NCI-H1105 (cell line): ENCODE measurements at regions not wholly inside any gene's neighbourhood (a gene's known extent, or its start where the extent isn't known, plus 50 kb on each side); places are given as distances from the start of the nearest gene placed in this dataset.
"Not testable (repeated sequence)": the region's sequence is repeated elsewhere in the genome, so short reads cannot be mapped to it uniquely, and the experiment has no call there.

Experiments used
- DNase-seq: peaks from one replicate; lab custom pipeline; 2025; lab: John Stamatoyannopoulos, UW

DNA sequence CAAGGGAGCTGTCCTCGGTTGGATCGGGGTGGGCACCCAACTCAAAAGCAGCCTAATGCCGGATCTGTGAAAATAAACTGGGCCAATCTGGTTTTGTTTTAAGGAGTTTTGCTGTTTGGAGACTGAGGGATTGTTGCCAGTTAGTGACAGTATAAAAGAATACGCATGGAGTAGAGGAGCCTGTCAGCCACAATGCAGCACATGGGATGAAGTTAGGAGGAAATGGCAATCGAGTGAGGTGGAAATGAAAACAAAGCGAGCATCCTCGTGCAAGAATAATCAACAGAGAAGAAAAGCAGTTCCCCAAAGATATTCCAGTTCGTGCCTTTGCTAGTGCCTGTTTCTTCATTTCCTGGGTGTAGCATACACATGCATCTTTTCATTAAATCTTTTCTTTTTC, 108.4 kb upstream of the RORA start:
- no peak for DNase-seq

DNA sequence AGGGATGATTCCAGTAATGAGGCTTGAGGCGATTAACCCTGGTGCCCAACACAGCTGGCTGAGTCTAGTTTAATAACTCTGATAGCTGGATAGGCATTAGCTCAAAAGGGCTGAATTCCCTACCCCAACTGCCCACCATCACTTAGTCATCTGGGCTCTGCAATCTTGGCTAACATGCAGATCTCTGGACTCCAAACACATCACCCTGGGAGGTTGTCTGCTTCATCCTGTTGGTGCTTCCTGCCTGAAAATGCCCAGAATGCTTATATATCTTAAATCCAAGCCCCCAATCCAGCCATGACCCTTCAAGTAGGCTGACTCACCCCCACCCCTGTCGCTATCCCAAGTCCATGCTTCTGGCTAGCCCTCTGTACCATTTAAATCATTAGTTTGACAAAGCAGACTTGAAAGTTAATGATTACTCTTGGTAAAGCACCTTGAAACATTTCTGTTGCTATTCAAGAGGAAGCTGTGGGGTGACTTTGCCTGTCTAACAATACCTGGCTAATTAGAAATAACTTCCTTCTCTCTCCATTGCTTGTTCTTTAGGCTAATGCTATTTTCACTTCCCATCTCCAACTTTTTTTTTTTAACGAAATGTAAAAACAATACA, 107.0 kb upstream of the RORA start:
- DNase-seq, result no peak

DNA sequence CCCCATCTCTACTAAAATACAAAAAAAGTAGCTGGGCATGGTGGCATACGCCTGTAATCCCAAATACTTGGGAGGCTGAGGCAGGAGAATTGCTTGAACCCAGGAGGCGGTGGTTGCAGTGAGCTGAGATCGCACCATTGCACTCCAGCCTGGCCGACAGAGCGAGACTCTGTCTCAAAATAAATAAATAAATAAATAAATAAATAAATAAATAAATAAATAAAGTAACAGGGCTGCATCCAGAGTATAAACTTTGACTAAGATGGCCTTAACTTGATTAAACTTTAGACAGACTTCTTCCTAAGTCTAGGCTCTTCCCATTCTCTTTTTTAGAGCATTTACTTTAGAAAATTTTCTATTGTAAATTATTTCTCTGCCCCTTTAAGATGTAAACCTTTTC, 105.6 kb upstream of the RORA start:
- DNase-seq, result not testable (repeated sequence)

DNA sequence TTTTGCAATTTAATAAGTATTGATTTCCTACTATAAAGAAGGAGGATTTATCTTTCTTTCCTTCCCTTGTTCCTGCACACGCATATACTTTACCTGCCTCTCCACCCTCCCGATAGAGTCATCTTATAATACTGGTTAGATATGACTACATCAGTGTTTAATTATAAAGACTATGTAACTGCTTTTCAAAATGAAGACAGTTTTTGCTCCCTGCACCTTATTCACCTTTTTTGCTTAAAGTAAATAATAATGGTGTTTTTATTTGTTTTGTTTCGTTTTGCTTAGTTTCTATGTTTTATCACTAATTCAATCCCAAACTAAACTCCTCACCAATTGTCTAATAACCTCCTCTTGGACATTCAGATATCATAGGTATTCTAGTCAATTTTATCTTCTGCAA, 101.9 kb upstream of the RORA start:
- no peak for DNase-seq

DNA sequence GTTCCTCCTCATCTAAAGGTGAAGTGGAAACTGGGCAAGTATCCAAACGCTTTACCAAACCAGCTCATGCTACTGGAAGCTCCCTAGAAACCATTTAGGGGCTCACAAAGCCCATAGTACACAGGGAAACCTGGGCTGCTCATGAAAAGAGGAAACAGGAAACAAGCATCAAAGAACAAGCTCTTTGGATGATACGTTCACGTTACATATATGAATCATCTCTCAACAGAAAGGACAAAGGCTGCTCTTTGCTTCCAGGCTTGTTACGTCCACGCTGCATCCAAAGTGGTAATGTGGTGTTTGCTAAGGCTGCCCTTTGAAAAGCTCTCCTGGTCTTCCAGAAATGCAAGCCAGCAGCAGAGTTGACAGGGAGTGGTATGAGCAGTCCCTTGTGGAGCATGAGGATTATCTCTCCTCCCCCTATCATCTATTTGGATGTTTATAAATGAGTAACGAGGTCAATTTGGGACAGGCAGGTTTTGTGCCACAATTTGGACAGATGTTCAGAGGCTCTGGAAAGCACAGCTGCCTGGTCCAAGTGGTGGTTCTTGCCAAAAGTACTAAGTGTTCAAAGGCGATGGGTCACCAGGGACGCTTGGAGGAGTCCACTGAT, 98.0 kb upstream of the RORA start:
- DNase-seq, result peak; percentile 78

DNA sequence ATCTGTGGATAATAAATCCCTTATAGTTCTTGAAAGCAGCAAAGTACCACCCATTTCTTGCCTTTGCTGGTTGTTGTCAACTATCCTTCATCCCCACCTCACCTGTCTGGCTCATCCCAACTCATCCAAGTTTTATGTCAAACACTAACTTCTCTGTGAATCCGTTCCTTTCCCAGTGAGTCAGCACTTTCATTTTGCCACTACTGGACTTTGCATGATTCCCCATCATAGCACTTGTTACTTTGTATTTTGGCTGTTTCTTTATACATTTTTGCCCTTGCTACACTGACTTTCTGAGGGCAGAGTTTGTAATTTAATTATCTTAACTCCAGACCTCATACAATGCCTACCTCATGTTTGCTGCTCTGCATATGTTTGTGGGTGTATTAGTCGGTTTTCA, 90.8 kb upstream of the RORA start:
- no peak for DNase-seq

DNA sequence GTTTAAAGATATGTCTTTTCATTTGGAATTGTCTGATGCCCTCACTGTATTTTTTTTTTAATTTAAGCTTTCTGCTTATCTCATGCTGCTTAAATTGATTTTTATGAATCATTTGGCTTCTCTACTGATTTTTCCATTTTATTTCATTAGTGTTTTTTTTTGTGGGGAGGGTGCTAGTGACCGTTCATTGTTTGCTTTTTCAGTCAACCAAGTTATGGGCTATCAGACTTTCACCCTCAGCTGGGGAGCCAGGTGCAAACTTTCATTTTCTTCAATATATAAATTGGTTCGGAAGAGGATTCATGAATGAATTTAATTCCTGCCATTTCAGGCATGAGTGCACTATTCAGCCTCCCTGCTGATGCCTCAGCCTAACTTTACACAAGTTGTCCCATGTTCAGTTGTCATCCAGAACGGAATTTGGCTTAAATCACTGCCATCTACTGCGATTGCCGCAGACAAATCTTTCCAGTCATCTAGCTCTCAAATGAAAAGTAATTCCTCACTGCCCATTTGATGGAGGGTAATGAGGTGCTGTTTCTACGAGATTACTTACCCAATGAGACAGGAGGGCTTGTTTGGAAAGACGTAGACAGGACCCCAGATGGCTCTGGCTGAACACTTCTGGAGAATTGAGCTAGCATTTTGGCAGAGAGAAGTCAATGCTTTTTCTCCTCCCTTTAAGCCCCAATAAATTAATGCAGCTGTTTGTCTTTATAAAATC, 89.9 kb upstream of the RORA start:
- no peak for DNase-seq

DNA sequence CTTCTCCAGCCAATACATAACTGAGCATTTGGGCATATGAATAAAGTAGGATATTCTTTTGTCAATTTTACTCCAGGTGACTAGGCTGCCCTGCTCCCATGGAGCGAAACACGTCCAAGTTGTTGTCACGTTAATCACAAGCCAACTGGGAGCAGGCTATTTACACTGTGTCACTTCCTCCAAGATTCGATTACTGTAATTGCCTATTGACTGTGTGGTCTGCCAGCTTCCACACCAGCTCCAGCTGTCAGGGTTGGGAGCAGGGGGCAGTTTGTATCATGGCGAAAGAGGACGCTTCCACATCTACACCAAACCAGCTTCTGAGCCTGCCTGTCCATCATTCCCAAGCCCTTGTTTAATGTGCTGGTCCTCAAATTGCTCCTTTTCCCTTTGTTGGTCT, 89.2 kb upstream of the RORA start:
- no peak for DNase-seq

DNA sequence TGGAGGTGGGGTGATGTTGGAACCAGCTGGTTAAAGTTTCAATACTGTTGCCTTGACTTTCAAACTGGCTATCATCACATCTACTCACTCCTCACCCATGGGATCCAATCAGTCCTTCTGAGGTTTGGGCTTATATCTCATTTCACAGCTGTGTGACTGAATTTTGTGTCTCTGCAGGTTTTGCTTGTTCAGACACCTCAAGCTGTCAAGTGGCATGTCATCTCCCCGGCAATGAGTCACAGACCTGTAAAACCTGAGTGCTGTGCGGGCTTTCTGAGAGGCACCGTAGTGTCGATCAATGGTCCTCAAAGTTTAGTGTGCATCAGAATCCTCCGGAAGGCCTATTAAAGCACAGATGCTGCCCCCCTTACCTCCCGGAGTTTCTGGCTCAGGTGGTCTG, 86.4 kb upstream of the RORA start:
- no peak for DNase-seq

DNA sequence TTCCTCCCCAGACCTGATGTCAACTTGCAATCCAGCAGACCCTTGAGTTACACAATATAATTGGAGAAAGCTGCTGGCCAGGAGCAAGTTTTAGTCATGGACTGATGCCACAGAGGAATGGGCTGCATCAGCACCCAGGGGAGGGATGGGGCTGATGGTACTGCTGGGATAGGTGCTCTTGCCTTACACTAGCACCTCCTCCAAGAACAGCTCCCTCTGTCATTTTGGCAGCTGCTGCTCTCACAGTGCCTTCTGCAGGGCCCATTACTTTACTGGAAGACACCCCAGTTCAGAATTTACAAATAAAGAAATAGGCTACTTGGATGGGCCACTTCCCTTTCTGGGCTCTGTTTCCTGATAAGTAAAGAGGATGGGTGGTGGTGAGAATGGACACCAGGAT, 85.3 kb upstream of the RORA start:
- no peak for DNase-seq

DNA sequence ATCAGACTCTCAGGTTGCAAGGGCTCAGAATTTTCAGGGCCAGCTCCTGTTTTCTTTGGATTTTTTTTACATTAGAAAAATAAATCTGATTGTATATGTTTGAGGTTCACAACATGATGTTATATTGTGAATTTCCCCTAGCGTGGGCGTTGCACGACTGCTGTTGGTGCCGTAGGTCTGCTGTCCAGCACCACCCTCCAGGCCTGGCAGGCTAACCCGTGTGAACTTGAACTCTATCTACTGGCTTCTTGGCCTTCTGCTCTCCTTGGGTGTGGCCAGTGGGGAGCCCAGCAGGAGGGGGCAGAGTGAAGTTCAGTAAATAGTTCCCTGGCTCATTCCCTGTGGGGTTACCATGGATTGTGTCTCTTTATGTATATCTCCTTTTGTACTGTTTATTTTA, 80.5 kb upstream of the RORA start:
- no peak for DNase-seq

DNA sequence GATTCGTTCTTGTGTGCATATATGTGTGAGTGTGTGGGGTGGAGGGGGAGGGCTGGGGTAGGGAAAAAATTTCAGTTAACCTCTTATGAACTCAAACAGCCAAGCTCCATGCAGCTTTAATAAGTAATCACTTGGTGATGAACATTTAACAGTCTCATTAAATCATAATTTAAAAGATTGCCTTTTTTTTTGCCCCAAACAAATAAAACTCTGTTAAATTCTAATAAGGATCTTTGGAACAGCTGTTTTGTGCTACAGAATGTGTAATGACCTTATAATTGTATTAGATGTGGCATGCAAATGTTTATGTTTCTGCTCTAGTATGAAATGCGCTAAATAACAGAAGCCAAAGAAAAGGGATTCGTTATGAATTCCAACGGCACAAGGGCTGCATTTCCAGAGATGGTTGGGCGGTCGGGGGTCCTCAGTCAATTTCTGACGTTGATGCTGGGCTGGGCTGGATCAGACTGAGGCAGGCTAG, 80.0 kb upstream of the RORA start:
- DNase-seq, result no peak

DNA sequence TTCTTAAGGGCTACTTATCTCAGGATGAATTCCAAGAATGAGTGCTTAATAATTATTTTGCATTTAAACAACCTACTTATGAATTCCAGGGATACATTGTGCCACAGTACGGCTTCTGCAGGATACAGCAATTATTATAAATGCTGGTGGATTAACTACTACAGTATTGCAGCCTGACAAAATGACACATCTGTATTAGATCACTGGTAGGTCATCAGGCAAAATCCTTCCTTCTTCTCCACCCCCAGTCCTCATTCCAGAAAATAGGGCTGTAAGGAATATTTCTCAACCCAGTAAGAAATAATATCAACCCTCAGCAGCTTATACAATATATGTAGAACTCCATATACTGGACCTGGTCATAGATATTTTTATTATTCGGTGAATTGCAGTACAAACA, 79.3 kb upstream of the RORA start:
- DNase-seq, result no peak

DNA sequence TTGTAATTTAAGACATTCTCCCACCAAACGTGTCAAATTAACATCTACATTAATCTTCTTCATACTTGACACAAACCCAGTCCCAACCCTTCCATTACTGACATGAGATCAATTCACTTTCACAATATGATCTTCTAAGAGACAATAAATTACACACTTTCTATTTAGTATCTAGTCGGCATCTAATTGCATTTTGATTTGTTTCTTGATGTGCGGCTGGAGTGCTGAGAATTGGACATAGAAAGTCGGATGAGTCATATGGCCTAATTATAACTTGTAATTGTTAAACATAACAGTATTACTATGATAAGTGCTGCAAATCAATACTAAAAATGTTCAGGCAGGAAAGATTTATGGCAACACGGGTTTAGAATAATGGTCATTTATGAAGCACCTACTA, 78.4 kb upstream of the RORA start:
- no peak for DNase-seq

DNA sequence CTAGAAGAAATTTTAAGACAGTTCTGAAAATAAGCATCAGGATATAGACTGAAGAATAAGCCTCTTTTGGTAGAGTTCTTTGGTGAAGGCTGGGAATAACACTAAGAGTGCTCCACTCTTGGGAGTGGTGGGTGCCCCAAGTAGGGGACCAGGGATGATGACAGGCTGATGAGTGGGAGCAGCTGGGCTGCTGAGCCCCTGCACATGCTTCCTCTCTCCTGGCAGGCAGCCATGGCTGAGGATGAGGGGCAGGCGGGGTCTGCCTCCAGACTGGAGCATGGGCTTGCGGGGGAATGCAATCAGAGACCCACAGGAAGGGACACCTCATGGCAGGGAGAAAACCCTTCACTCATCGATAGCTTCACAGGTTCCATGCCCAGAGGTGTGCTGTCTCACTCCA, 72.6 kb upstream of the RORA start:
- no peak for DNase-seq

DNA sequence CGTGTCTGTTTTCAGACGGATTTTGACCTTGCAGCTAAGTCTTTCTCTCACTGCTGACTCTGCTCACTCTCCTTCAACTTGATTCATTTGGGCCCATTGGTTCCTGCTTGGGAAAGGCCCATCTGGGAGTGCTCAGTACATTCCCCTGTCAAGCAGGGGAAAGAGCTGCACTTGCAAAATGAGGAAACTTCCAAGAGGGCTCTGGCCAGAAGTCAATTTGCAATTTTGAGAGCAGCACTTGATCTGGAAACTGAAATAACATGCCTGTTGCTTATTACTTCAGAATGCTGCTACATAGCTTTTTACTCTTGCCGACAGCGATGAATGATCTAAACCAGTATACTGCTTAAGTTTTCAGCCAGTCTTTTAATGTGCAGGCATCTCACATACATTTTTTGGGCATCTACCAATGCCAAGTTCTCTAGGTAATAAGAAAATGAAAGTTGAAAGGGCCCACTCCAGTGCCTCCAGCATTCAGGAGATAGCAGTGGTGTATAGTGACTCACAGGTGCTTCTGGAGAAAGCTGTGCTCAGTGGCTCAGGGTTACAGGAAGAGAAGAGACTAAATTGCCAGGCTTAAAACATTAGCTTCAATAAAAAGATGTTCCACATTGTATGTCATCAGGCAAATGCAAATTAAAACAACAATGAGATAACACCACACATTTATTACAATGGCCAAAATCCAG, 70.1 kb upstream of the RORA start:
- DNase-seq, result no peak

DNA sequence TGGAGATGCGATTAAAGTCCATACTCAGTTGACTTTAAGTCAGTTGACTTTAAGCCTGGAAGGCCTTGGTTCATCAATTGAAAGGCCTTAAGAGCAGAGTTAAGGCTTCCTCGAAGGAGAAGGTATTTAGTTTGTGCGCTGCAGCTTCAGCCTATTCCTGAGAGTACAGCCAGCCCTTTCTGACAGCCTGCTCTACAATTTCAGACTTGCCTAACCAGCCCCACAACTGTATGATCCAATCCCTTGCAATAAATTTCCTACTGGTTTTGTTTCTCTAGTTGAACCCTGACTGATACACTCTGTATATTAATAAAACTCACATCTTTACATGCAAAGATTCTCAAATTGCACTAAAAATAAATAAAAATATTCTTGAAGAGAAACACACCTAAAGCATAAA, 66.1 kb upstream of the RORA start:
- no peak for DNase-seq

DNA sequence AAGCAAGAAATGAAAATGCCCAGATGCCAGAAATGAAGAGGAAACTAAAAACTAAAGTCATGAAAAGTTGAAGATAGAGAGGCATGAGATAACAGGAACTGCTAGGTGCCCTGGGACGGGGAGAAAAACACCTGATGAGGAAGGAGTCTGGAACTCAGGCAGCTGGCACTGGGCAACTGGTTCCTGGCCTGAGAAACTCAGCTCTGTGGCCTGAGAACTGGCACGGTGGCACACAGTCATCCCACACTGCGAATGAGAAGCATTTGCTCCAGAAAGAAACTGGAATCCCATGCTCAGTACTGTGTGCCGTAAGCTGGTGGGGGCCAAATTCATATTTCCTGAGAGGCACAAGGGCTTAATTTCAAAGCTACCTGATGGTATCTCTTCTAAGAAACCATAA, 53.6 kb upstream of the RORA start:
- DNase-seq, result no peak

DNA sequence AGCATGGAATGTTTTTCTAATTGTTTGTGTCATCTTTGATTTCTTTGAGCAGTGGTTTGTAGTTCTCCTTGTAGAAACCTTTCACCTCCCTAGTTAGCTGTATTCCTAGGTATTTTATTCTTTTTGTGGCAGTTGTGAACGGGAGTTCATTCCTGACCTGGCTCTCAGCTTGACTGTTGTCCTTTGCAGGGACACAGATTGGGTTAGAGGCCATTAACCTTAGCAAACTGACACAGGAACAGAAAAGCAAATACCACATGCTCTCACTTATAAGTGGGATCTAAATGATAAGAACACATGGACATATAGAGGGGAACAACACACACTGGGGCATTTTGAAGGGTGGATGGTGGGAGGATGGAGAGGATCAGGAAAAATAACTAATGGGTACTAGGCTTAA, 52.2 kb upstream of the RORA start:
- DNase-seq, result no peak
